MM.1S (cell line): ENCODE measurements at regions not wholly inside any gene's neighbourhood (a gene's known extent, or its start where the extent isn't known, plus 50 kb on each side); places are given as distances from the start of the nearest gene placed in this dataset.

Experiments used
- DNase-seq: peaks from one replicate; pipeline ENCODE4 v3.0.0-alpha.2; 2015
- H2AFZ ChIP-seq: fragments of 300-600 bp; sonication (generic); 2 replicates; pipeline ENCODE4 v1.6.0; 2016; ENCODE audit warnings: antibody characterized with exemption, low read length
- H3F3A ChIP-seq: fragments of 300-600 bp; sonication (generic); 2 replicates; pipeline ENCODE4 v1.6.1; 2016; ENCODE audit warnings: mild to moderate bottlenecking, antibody characterized with exemption, low read length, moderate library complexity, mixed read lengths; ENCODE audit not compliant: insufficient read depth
- H3K27ac ChIP-seq: fragments of 300-600 bp; sonication (generic); 2 replicates; pipeline ENCODE4 v1.5.1; 2016; ENCODE audit warnings: mild to moderate bottlenecking, low read length
- H3K27me3 ChIP-seq: fragments of 300-600 bp; sonication (generic); replicated peaks from 2 replicates; pipeline ENCODE4 v1.6.0; 2016; ENCODE audit warnings: low read length; ENCODE audit not compliant: insufficient read depth
- H3K36me3 ChIP-seq: fragments of 300-600 bp; sonication (generic); replicated peaks from 2 replicates; pipeline ENCODE4 v1.6.1; 2016; ENCODE audit warnings: mild to moderate bottlenecking, low read length, mixed read lengths; ENCODE audit not compliant: insufficient read depth
- H3K4me1 ChIP-seq: fragments of 300-600 bp; sonication (generic); 2 replicates; pipeline ENCODE4 v1.6.1; 2016; ENCODE audit warnings: low read length, mixed read lengths
- H3K4me2 ChIP-seq: fragments of 300-600 bp; sonication (generic); 2 replicates; pipeline ENCODE4 v1.6.0; 2016; ENCODE audit warnings: low read depth, low read length
- H3K4me3 ChIP-seq: fragments of 300-600 bp; sonication (generic); 2 replicates; pipeline ENCODE4 v1.5.1; 2016; ENCODE audit warnings: low read length, mixed read lengths
- H3K79me2 ChIP-seq: fragments of 300-600 bp; sonication (generic); 2 replicates; pipeline ENCODE4 v1.6.1; 2016; ENCODE audit warnings: mixed run types, low read length, mixed read lengths
- H3K9ac ChIP-seq: fragments of 300-600 bp; sonication (generic); 2 replicates; pipeline ENCODE4 v1.6.1; 2016; ENCODE audit warnings: low read length, mixed read lengths
- H3K9me2 ChIP-seq: fragments of 300-600 bp; sonication (generic); replicated peaks from 2 replicates; pipeline ENCODE4 v1.6.1; 2016; ENCODE audit warnings: mild to moderate bottlenecking, low read length, mixed read lengths; ENCODE audit not compliant: insufficient read depth
- H3K9me3 ChIP-seq: fragments of 300-600 bp; sonication (generic); replicated peaks from 2 replicates; pipeline ENCODE4 v1.6.1; 2016; ENCODE audit warnings: mild to moderate bottlenecking, low read length, mixed read lengths; ENCODE audit not compliant: insufficient read depth
- H4K20me1 ChIP-seq: fragments of 300-600 bp; sonication (generic); 2 replicates; pipeline ENCODE4 v1.6.1; 2016; ENCODE audit warnings: mild to moderate bottlenecking, low read length, moderate library complexity, mixed read lengths; ENCODE audit not compliant: insufficient read depth
- CTCF ChIP-seq: fragments of 300-600 bp; sonication (generic); IDR thresholded peaks from 2 replicates; pipeline ENCODE4 v1.5.1; 2016; ENCODE audit warnings: antibody characterized with exemption, low read length, mixed read lengths
- EZH2 ChIP-seq: fragments of 300-600 bp; sonication (generic); optimal IDR thresholded peaks from 2 replicates; pipeline ENCODE3; 2017; ENCODE audit warnings: low read depth, mild to moderate bottlenecking, antibody characterized with exemption, low read length, mixed read lengths
- EZH2phosphoT487 ChIP-seq: fragments of 300-600 bp; sonication (generic); IDR thresholded peaks from 2 replicates; pipeline ENCODE4 v1.6.1; 2018; ENCODE audit warnings: antibody characterized with exemption, low read length

- Histone ChIP-seq H3K27ac (no peak overlapping the region), H3F3A (no peaks in the 10 kb centered on the region), H3K4me2 (no peak overlapping the region), H3K36me3 (no peaks in the 10 kb centered on the region), H2AFZ (no peak overlapping the region), H3K9me3 (no peaks in the 10 kb centered on the region), H3K27me3 (no peaks in the 10 kb centered on the region), H3K4me1 (no peaks in the 10 kb centered on the region), H3K9ac (no peak overlapping the region), H4K20me1 (no peaks in the 10 kb centered on the region), H3K4me3 (no peak overlapping the region), H3K79me2 (no peaks in the 10 kb centered on the region), H3K9me2 (no peaks in the 10 kb centered on the region)
- no peak for TF ChIP-seq EZH2
- TF ChIP-seq CTCF: no peak
- TF ChIP-seq EZH2phosphoT487: no peak
- no peak for DNase-seq
Observed at GRCh38 chr5:67515762-67516161, 319.2 kb upstream of the CD180 start.

- H3K27ac ChIP-seq: no peak overlapping the region
Observed at GRCh38 chr5:67515020-67515689, 318.6 kb upstream of the CD180 start.

DNA sequence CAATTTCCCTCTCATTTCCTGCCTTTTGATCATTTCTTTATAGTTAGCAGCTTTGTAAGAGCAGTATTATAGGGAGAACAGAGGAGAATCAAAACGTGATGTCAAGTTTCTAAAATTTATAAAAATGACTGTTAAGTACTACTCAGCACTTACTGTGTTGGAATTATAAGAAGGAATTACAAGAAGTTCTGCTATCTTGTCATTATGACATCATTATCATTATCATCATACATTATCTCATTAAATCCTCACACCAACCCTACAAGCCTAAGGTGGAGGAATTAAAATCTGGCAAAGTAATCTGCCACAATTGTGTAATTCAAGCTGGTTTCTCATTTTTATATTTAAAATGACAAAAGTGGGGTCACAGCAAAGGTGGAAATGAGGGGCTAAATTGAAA, 316.2 kb upstream of the CD180 start:
- no peak overlapping the region for H3K4me2 ChIP-seq
- H4K20me1 ChIP-seq: no peaks in the 10 kb centered on the region
- no peak overlapping the region for H3K9ac ChIP-seq
- H3K27ac ChIP-seq: no peak overlapping the region
- H3F3A ChIP-seq: no peaks in the 10 kb centered on the region
- H3K4me3 ChIP-seq: no peak overlapping the region
- no peaks in the 10 kb centered on the region for H3K9me3 ChIP-seq
- TF ChIP-seq EZH2phosphoT487 (no peak), EZH2 (no peak), CTCF (no peak)
- no peaks in the 10 kb centered on the region for H3K79me2 ChIP-seq
- DNase-seq: no peak
- no peaks in the 10 kb centered on the region for H3K27me3 ChIP-seq
- no peak overlapping the region for H2AFZ ChIP-seq
- 0 out of 2 replicates have a peak, but pooled peaks cover 6% of the 10 kb centered on the region for H3K4me1 ChIP-seq
- H3K36me3 ChIP-seq: no peaks in the 10 kb centered on the region
- no peaks in the 10 kb centered on the region for H3K9me2 ChIP-seq

More at GRCh38 chr5:67515020-67515689, 318.6 kb upstream of the CD180 start:
- Histone ChIP-seq H3F3A (no peaks in the 10 kb centered on the region), H2AFZ (no peak overlapping the region), H3K79me2 (no peaks in the 10 kb centered on the region), H3K4me3 (no peak overlapping the region), H3K9ac (no peak overlapping the region), H4K20me1 (no peaks in the 10 kb centered on the region), H3K4me1 (no peaks in the 10 kb centered on the region), H3K4me2 (no peak overlapping the region), H3K27me3 (no peaks in the 10 kb centered on the region), H3K9me3 (no peaks in the 10 kb centered on the region), H3K9me2 (no peaks in the 10 kb centered on the region), H3K36me3 (no peaks in the 10 kb centered on the region)
- DNase-seq: no peak
- TF ChIP-seq EZH2phosphoT487: no peak
- TF ChIP-seq EZH2: no peak

GRCh38 chr5:67511911-67512310, 315.3 kb upstream of the CD180 start:
- Histone ChIP-seq H3F3A (no peaks in the 10 kb centered on the region), H3K9me2 (no peaks in the 10 kb centered on the region), H3K79me2 (no peaks in the 10 kb centered on the region), H3K4me2 (no peak overlapping the region), H3K36me3 (no peaks in the 10 kb centered on the region), H3K4me3 (no peak overlapping the region), H3K9me3 (no peaks in the 10 kb centered on the region), H3K27me3 (no peaks in the 10 kb centered on the region), H2AFZ (no peak overlapping the region), H3K27ac (no peak overlapping the region), H3K4me1 (0 out of 2 replicates have a peak, but pooled peaks cover 6% of the 10 kb centered on the region), H3K9ac (no peak overlapping the region), H4K20me1 (no peaks in the 10 kb centered on the region)
- DNase-seq: no peak
- TF ChIP-seq EZH2phosphoT487 (no peak), CTCF (no peak), EZH2 (no peak)
